GM12864 (cell line): ENCODE measurements at regions not wholly inside any gene's neighbourhood (a gene's known extent, or its start where the extent isn't known, plus 50 kb on each side); places are given as distances from the start of the nearest gene placed in this dataset.

Experiments used
- DNase-seq: peaks from one replicate; pipeline ENCODE4 v3.0.0-alpha.2; 2011; ENCODE audit warnings: low read depth
- H3K4me3 ChIP-seq: 2 replicates; pipeline ENCODE4 v1.5.1; 2011; ENCODE audit warnings: mild to moderate bottlenecking, low read depth, low read length, control low read depth
- TF ChIP-seq, protein P1 (sequence below): IDR thresholded peaks from 2 replicates; pipeline ENCODE4 v1.5.1; 2011; ENCODE audit warnings: low read depth, mild to moderate bottlenecking, moderate library complexity, low read length, control low read depth, inconsistent platforms; ENCODE audit errors: missing control alignments

GRCh38 chr12:24039113-24039525, 89.6 kb upstream of the SOX5 start:
- H3K4me3 ChIP-seq: no peak overlapping the region
- TF ChIP-seq, protein P1, sequence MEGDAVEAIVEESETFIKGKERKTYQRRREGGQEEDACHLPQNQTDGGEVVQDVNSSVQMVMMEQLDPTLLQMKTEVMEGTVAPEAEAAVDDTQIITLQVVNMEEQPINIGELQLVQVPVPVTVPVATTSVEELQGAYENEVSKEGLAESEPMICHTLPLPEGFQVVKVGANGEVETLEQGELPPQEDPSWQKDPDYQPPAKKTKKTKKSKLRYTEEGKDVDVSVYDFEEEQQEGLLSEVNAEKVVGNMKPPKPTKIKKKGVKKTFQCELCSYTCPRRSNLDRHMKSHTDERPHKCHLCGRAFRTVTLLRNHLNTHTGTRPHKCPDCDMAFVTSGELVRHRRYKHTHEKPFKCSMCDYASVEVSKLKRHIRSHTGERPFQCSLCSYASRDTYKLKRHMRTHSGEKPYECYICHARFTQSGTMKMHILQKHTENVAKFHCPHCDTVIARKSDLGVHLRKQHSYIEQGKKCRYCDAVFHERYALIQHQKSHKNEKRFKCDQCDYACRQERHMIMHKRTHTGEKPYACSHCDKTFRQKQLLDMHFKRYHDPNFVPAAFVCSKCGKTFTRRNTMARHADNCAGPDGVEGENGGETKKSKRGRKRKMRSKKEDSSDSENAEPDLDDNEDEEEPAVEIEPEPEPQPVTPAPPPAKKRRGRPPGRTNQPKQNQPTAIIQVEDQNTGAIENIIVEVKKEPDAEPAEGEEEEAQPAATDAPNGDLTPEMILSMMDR: no peak
- DNase-seq: no peak

DNA sequence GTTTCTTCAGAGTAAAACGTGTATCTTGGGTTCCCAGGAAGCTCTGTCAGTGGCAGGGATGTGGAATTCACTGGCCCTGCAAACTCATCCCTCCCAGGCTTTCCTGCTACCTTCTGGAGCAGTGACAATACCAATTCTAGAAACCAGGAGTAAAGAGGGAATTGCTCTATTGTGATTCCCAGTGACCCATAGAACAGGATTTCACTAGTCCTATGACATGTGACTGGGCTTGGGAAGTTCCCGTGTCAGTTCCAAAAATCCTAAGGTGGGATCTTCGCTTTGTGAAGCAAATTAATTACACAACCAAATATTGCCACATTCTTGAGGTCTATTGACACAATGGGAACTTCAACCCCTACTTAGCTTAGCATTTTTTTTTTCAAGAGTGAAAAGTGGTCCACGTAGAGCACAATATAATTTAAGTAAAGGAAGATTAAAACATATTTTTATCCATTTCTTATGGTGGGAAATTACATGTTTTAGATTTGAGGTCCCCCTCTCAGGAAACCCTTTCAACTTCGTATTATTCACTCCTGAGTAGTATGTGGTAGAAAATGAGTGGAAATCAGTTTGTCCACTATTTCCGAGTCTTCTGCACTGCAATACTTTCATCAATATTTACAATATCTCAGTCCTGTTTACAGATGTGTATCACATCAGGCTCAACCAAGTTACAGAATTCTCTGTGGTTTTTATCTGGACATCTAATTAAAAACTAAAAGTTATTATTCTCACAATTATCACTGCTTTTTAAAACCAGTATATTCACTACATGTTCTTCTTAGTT, 88.9 kb upstream of the SOX5 start:
- no peak for DNase-seq
- H3K4me3 ChIP-seq: no peak overlapping the region
- TF ChIP-seq, protein P1: no peak

DNA sequence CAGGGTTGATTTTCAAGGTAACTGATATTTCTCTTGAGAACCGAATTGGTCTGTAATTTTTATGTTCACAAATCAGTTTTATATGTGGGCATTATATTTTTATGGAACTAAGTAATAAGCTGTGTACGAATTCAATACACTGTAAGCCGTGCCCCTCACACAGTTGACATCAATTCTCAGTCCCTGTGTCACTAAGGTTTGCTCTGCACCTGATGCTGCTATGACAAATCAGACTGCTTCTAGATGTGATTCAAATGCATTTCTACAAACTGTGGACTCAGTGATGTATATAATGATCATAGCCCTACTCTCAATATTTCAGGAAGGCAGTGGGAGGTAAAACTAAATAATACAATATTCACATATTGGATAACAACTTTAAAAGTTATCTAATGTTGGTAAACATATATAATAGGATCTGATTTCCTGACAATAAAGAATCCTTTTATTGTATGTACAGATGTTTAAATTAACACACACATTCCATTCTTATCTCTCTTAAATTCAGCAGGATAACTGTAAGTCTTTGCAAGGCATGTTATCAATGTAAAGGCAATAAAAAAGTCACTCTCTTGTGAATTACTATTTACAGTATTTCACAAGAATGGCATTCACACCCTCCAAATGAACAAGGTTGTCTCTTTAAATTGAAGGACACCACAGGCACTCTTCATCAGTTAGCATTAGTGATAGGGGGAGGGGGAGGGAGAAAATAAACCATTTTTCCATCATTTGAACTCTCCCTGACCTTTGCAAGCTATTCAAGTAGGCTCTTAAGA, 87.2 kb upstream of the SOX5 start:
- no peak for DNase-seq
- TF ChIP-seq, protein P1: no peak
- no peak overlapping the region for H3K4me3 ChIP-seq

- H3K4me3 ChIP-seq: no peak overlapping the region
- TF ChIP-seq, protein P1: no peak
These were observed 85.4 kb upstream of the SOX5 start for GRCh38 chr12:24034894-24035293.

DNA sequence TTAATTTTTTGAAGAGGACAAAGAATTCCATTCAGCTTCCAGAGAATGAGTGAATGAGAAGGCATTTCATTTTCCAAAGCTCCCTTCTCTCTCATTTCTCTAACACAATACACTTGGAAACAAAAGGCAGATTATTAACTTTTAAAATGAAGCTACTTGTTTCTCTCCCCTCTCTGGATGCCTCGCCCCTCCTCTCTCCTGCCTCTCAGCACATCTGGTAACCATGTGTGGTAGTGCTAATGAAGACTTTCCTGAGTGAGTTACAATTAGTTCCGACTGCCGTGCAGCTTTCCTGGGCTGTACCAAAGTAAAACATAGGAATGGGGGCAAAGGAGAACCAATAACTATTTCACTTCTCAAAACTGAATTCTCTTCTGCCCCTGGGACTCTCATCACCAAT, 84.7 kb upstream of the SOX5 start:
- DNase-seq: no peak
- no peak overlapping the region for H3K4me3 ChIP-seq
- TF ChIP-seq, protein P1: no peak

More at GRCh38 chr12:24034894-24035293, 85.4 kb upstream of the SOX5 start:
- no peak for DNase-seq

GRCh38 chr12:24027352-24027751, 77.9 kb upstream of the SOX5 start:
- no peak overlapping the region for H3K4me3 ChIP-seq
- TF ChIP-seq, protein P1: peak; percentile 24
- DNase-seq: no peak
